ENCODE measurements at regions not wholly inside any gene's neighbourhood (a gene's known extent, or its start where the extent isn't known, plus 50 kb on each side); places are given as distances from the start of the nearest gene placed in this dataset.

DNA sequence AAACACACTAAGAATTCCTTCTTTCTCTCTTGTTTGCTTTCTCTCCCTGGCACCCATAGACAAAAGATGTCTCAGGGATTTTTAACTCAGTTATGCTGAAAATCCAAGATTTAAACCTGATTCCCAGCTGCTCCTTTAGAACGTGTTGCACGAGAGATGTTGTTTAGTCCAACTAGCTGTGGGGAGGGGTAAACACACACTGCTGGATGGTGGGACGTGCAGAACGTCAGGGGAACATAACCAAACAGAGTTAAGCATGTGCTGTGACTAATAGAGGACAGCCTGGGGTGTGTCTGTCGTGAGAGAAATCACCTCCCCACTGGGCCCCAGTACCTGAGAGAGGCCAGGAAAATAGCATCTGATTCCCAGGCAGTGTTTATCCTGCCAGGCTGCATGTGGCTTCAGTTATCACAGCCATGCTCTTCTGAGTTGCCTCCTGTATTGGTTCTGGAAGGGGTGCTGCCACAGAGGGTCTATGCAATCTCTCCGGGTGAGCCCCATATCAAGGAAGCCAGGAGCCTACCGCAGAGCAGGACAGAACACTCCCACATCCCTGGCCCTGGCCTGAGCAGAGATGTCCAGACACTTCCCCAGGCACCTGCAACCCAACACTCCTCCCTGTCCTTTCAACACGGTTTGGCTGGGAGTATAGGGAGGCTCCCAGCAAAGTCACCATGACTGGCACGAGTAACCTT is 112.7 kb upstream of the EGLN3 start:
- no peaks in the 10 kb centered on the region for H3K36me3 Mint-ChIP-seq (ENCODE audit: low read depth, unreplicated experiment)

DNA sequence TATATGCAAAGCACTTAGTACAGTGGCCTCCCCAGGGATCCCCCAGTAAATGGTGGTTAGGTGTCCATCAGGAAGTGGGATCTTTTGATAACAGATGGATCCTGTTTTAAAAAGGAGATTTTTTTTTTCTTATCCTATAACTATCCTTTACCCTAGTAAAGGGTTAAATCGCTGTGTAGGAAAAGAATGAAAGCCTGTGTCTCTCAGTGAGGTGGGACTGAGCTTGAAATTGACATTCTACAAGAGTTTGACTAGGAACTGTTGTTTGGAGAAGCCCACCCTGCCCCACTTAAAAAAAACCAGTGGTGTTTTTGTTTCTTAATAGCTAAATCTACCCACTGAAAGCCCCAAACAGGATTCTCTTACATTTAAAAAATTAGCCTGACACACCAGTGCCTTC is 112.2 kb upstream of the EGLN3 start:
- Mint-ChIP-seq H3K27me3 (ENCODE audit: unreplicated experiment) (peaks cover 2% of the 10 kb centered on the region), H3K9me3 (ENCODE audit: unreplicated experiment) (no peaks in the 10 kb centered on the region), H3K36me3 (ENCODE audit: low read depth, unreplicated experiment) (no peaks in the 10 kb centered on the region), H3K4me1 (ENCODE audit: unreplicated experiment) (peaks cover 9% of the 10 kb centered on the region), H3K4me3 (ENCODE audit: unreplicated experiment) (no peak overlapping the region), H3K27ac (ENCODE audit: unreplicated experiment) (no peak overlapping the region)
- TF ChIP-seq, protein P1, sequence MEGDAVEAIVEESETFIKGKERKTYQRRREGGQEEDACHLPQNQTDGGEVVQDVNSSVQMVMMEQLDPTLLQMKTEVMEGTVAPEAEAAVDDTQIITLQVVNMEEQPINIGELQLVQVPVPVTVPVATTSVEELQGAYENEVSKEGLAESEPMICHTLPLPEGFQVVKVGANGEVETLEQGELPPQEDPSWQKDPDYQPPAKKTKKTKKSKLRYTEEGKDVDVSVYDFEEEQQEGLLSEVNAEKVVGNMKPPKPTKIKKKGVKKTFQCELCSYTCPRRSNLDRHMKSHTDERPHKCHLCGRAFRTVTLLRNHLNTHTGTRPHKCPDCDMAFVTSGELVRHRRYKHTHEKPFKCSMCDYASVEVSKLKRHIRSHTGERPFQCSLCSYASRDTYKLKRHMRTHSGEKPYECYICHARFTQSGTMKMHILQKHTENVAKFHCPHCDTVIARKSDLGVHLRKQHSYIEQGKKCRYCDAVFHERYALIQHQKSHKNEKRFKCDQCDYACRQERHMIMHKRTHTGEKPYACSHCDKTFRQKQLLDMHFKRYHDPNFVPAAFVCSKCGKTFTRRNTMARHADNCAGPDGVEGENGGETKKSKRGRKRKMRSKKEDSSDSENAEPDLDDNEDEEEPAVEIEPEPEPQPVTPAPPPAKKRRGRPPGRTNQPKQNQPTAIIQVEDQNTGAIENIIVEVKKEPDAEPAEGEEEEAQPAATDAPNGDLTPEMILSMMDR (IDR thresholded peaks at IDR 0.05; ENCODE audit: unreplicated experiment), result no peak
- DNase-seq (ENCODE audit: low spot score), result no peak

More for the DNA sequence above, 112.7 kb upstream of the EGLN3 start:
- DNase-seq (ENCODE audit: low spot score), result no peak
- Mint-ChIP-seq H3K27ac (ENCODE audit: unreplicated experiment) (no peak overlapping the region), H3K4me1 (ENCODE audit: unreplicated experiment) (peaks cover 9% of the 10 kb centered on the region), H3K4me3 (ENCODE audit: unreplicated experiment) (no peak overlapping the region), H3K9me3 (ENCODE audit: unreplicated experiment) (no peaks in the 10 kb centered on the region), H3K27me3 (ENCODE audit: unreplicated experiment) (peaks cover 2% of the 10 kb centered on the region)
- TF ChIP-seq, protein P1 (IDR thresholded peaks at IDR 0.05; ENCODE audit: unreplicated experiment), result no peak

DNA sequence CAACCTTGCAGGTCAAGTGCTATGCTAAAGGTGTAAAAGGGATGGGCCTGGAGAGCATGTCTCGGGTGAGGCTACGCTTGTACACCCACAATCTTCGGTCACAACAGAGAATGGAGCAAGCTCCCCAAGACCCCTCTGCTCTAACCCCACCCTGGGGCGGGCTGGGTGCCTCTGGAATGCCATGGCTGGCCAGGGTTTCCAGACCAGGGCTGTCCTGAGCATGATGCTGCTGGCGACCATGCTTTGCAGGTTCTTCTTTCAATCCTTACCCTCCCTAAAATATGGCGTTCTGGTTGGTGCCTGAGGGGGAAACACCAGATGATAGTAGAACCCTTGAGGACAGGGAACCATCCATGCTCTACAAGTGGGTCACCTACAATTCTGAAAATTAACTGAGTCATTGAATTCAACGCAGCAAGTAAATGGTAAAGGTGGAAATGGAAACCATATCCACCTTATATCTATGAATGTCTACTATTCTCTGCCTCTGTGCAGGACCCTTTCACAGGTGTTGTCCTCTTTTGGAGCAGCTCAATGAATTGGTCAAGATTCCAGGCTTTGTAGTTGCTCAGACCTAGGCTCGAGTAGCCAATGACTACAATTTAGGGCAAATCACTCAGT is 111.6 kb upstream of the EGLN3 start:
- Mint-ChIP-seq H3K27me3 (ENCODE audit: unreplicated experiment) (peaks cover 2% of the 10 kb centered on the region), H3K4me1 (ENCODE audit: unreplicated experiment) (peaks cover 9% of the 10 kb centered on the region), H3K4me3 (ENCODE audit: unreplicated experiment) (no peak overlapping the region), H3K9me3 (ENCODE audit: unreplicated experiment) (no peaks in the 10 kb centered on the region), H3K36me3 (ENCODE audit: low read depth, unreplicated experiment) (no peaks in the 10 kb centered on the region), H3K27ac (ENCODE audit: unreplicated experiment) (no peak overlapping the region)
- no peak for DNase-seq (ENCODE audit: low spot score)
- TF ChIP-seq, protein P1 (IDR thresholded peaks at IDR 0.05; ENCODE audit: unreplicated experiment), result no peak

DNA sequence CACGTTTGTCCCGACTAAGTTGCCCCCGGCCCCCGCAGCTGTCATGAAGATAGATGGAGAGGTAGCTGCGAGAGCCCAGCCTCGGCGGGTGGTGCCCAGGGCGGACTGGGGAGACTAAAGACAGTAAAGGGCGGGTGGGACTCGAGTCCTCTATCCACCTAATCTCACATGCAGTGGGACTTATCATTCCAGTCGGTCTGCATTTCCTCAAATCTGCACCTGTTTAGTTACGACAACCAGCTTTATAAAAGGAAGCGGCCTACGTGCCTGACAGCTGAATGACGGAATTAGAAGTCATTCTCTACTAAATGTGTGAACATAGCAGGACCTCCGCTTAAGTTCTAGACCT is 109.8 kb upstream of the EGLN3 start:
- DNase-seq (ENCODE audit: low spot score), result no peak
- H3K27me3 Mint-ChIP-seq (ENCODE audit: unreplicated experiment), result peaks cover 2% of the 10 kb centered on the region
- no peaks in the 10 kb centered on the region for H3K9me3 Mint-ChIP-seq (ENCODE audit: unreplicated experiment)
- TF ChIP-seq, protein P1 (IDR thresholded peaks at IDR 0.05; ENCODE audit: unreplicated experiment), result no peak
- peak overlapping the region; percentile 9 for H3K27ac Mint-ChIP-seq (ENCODE audit: unreplicated experiment)
- H3K36me3 Mint-ChIP-seq (ENCODE audit: low read depth, unreplicated experiment), result no peaks in the 10 kb centered on the region
- H3K4me1 Mint-ChIP-seq (ENCODE audit: unreplicated experiment), result peaks cover 9% of the 10 kb centered on the region
- peak overlapping the region; percentile 88 for H3K4me3 Mint-ChIP-seq (ENCODE audit: unreplicated experiment)

DNA sequence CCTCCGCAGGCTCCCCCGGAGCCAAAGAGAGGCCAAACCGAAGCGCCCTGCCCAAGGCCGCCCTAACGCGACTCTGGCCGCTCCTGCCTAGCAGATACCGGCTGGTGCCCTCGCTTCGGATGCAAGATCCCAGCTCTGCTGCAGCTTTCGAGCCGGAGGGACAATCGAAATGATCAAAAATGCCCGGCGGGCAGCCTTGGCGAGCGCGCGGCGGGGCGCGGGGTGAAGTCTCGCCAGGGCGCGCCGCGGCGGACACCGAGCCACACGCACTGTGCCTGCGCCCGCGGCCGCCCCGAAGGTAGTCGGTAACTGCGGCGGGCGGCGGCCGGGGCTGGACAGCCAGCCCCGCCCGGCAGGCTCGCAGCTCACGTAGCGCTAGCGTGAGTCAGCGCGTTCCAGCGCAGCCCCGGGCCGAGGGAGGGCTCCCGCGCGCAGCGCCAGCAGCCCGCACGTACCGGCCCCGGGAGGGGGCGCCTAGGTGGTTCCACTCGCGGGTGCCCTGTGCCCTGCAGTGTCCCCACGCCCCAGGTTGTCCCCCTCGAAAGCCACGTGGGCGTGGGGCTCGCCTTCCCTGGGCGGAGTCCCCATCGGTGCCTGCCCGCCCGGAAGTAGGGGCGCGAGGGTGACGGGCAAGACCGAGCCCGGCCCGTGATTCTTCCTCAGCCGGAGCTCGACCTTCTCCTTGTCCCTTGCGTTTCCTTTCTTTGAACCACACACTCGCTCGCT is 109.2 kb upstream of the EGLN3 start:
- Mint-ChIP-seq H3K4me3 (ENCODE audit: unreplicated experiment) (peak overlapping the region; percentile 88), H3K4me1 (ENCODE audit: unreplicated experiment) (peaks cover 13% of the 10 kb centered on the region), H3K9me3 (ENCODE audit: unreplicated experiment) (no peaks in the 10 kb centered on the region), H3K36me3 (ENCODE audit: low read depth, unreplicated experiment) (no peaks in the 10 kb centered on the region), H3K27me3 (ENCODE audit: unreplicated experiment) (peaks cover 2% of the 10 kb centered on the region), H3K27ac (ENCODE audit: unreplicated experiment) (no peak overlapping the region)
- TF ChIP-seq, protein P1 (IDR thresholded peaks at IDR 0.05; ENCODE audit: unreplicated experiment), result no peak
- DNase-seq (ENCODE audit: low spot score), result peak; percentile 71
